Endothelial cell of umbilical vein (primary cell): ENCODE measurements at regions not wholly inside any gene's neighbourhood (a gene's known extent, or its start where the extent isn't known, plus 50 kb on each side); places are given as distances from the start of the nearest gene placed in this dataset.

Source experiments
- BruUV-seq: library from RNA; stranded (reverse); fragments of 400-500 nt; replicated peaks from 2 replicates; lab custom pipeline; 2021; lab: Mats Ljungman, UMichigan
- CTCF ChIA-PET: fragments of 300-600, 350-600 bp; sonication (Branson Sonifier 250); formaldehyde crosslinking; loops from one replicate; lab custom pipeline; 2021; ENCODE audit warnings: antibody characterized with exemption, inconsistent platforms; lab: Charles Lee
- POLR2A ChIA-PET: fragments of 300-600, 350-600 bp; sonication (Branson Sonifier 250); formaldehyde crosslinking; loops from one replicate; lab custom pipeline; 2021; ENCODE audit warnings: antibody characterized with exemption, inconsistent platforms; lab: Charles Lee
- DNase-seq: peaks from one replicate; pipeline ENCODE4 v3.0.0-alpha.2; 2011; ENCODE audit warnings: low read depth, low spot score
- FAIRE-seq: peaks from 2 replicates; lab custom pipeline; 2011; peaks lifted over from hg19 to GRCh38; lab: Jason Lieb, UNC
- H2AFZ ChIP-seq: 2 replicates; pipeline ENCODE4 v1.6.0; 2012; ENCODE audit warnings: low read depth, low read length, control low read depth, inconsistent platforms
- H3K27ac ChIP-seq: 2 replicates; pipeline ENCODE4 v1.5.1; 2011; ENCODE audit warnings: low read depth, mild to moderate bottlenecking, control low read depth, low read length, moderate library complexity; ENCODE audit not compliant: insufficient read depth
- H3K27me3 ChIP-seq, 2 experiments: 2 replicates each; pipeline versions ENCODE4 v1.6.0 to v1.6.1; 2011; ENCODE audit warnings: low read length in 2 of 2, mixed read lengths in 1 of 2; ENCODE audit not compliant: control insufficient read depth in 2 of 2, insufficient read depth in 2 of 2
- H3K36me3 ChIP-seq, 2 experiments: 2 replicates in 1 of 2; 3 replicates in 1 of 2; pipeline ENCODE4 v1.5.1; 2011; ENCODE audit warnings: low read length in 2 of 2, mild to moderate bottlenecking in 1 of 2, moderate library complexity in 1 of 2; ENCODE audit not compliant: control insufficient read depth in 2 of 2, insufficient read depth in 2 of 2; ENCODE audit errors: extremely low read depth in 1 of 2
- H3K4me1 ChIP-seq: 3 replicates; pipeline ENCODE4 v1.5.1; 2011; ENCODE audit warnings: mild to moderate bottlenecking, low read length; ENCODE audit not compliant: control insufficient read depth, insufficient read depth; ENCODE audit errors: extremely low read depth
- H3K4me2 ChIP-seq: 2 replicates; pipeline ENCODE4 v1.6.1; 2011; ENCODE audit warnings: low read length, control low read depth, mixed read lengths; ENCODE audit not compliant: insufficient read depth
- H3K4me3 ChIP-seq, 3 experiments: fragments of 200-600 bp in 1 of 3; sonication (generic), shearing (Covaris generic) in 1 of 3; replicated peaks in 1 of 3; 2 replicates each; pipeline ENCODE4 v1.5.1; 2011 to 2016; ENCODE audit warnings: control low read depth in 3 of 3, low read length in 3 of 3, mild to moderate bottlenecking in 2 of 3, inconsistent platforms in 1 of 3, low read depth in 1 of 3, moderate library complexity in 1 of 3; ENCODE audit not compliant: insufficient read depth in 1 of 3
- H3K79me2 ChIP-seq: 2 replicates; pipeline ENCODE4 v1.6.0; 2012; ENCODE audit warnings: low read length, inconsistent platforms; ENCODE audit not compliant: control insufficient read depth, insufficient read depth
- H3K9ac ChIP-seq: replicated peaks from 2 replicates; pipeline ENCODE3; 2011; ENCODE audit warnings: low read length, control low read depth; ENCODE audit not compliant: insufficient read depth; ENCODE audit errors: extremely low read depth
- H3K9me1 ChIP-seq: replicated peaks from 3 replicates; pipeline ENCODE4 v1.6.0; 2011; ENCODE audit warnings: mild to moderate bottlenecking, low read length; ENCODE audit not compliant: control insufficient read depth, insufficient read depth; ENCODE audit errors: extremely low read depth
- H3K9me3 ChIP-seq: replicated peaks from 2 replicates; pipeline ENCODE4 v1.5.1; 2012; ENCODE audit warnings: low read length, inconsistent platforms; ENCODE audit not compliant: control insufficient read depth, insufficient read depth
- H4K20me1 ChIP-seq: replicated peaks from 2 replicates; pipeline ENCODE3; 2011; ENCODE audit warnings: mild to moderate bottlenecking, low read length; ENCODE audit not compliant: control insufficient read depth, insufficient read depth; ENCODE audit errors: extremely low read depth
- EZH2 ChIP-seq: IDR thresholded peaks from 2 replicates; pipeline ENCODE4 v1.6.1; 2012; ENCODE audit warnings: borderline replicate concordance, low read depth, mild to moderate bottlenecking, moderate library complexity, low read length, inconsistent platforms; ENCODE audit not compliant: severe bottlenecking
- FOS ChIP-seq: IDR thresholded peaks from 2 replicates; pipeline ENCODE4 v1.6.1; 2011; ENCODE audit warnings: mild to moderate bottlenecking, low read length, moderate library complexity, borderline replicate concordance; ENCODE audit not compliant: insufficient read depth
- GATA2 ChIP-seq: IDR thresholded peaks from 2 replicates; pipeline ENCODE4 v1.7.0; 2011; ENCODE audit warnings: low read depth, mild to moderate bottlenecking, moderate library complexity, mixed read lengths, low read length; ENCODE audit not compliant: insufficient read length, insufficient read depth
- JUN ChIP-seq: IDR thresholded peaks from 2 replicates; pipeline ENCODE4 v1.6.1; 2011; ENCODE audit warnings: borderline replicate concordance, low read depth; ENCODE audit not compliant: insufficient read length, insufficient read depth
- MYC ChIP-seq: IDR thresholded peaks from one replicate; pipeline ENCODE4 v1.6.1; 2011; ENCODE audit warnings: mild to moderate bottlenecking, low read depth, low read length
- POLR2A ChIP-seq: IDR thresholded peaks from 2 replicates; pipeline ENCODE4 v1.6.1; 2012; ENCODE audit warnings: low read depth, mild to moderate bottlenecking, control low read depth, low read length
- POLR2AphosphoS5 ChIP-seq: IDR thresholded peaks from 2 replicates; pipeline ENCODE4 v1.6.1; 2012; ENCODE audit warnings: low read depth, mild to moderate bottlenecking, control low read depth, low read length, moderate library complexity; ENCODE audit not compliant: insufficient read depth
- dilution Hi-C: fragments of 300-500 bp; cut with MboI; formaldehyde crosslinking; loops from one replicate; pipeline ENCODE4 v1.15.0; 2019; ENCODE audit warnings: low sequenced_read_pairs; ENCODE audit not compliant: extremely low pct_ligation_motif_present
- intact Hi-C: fragments of 100-400 bp; cut with micrococcal nuclease; formaldehyde crosslinking; loops from one replicate; pipeline ENCODE4 v1.10.0; 2022
- TF ChIP-seq, protein P1 (sequence below), 2 donors: IDR thresholded peaks; 1 replicate in 1 of 2; 2 replicates in 1 of 2; pipeline ENCODE4 v1.5.1; 2011; ENCODE audit warnings: low read length in 2 of 2, mild to moderate bottlenecking in 2 of 2, moderate library complexity in 2 of 2, control low read depth in 1 of 2, inconsistent platforms in 1 of 2, low read depth in 1 of 2; ENCODE audit not compliant: insufficient read depth in 1 of 2; ENCODE audit errors: extremely low read depth in 1 of 2
- TF ChIP-seq, protein P2 (sequence below): IDR thresholded peaks from 2 replicates; pipeline ENCODE4 v1.6.1; 2011; ENCODE audit not compliant: insufficient read depth, insufficient read length

DNA sequence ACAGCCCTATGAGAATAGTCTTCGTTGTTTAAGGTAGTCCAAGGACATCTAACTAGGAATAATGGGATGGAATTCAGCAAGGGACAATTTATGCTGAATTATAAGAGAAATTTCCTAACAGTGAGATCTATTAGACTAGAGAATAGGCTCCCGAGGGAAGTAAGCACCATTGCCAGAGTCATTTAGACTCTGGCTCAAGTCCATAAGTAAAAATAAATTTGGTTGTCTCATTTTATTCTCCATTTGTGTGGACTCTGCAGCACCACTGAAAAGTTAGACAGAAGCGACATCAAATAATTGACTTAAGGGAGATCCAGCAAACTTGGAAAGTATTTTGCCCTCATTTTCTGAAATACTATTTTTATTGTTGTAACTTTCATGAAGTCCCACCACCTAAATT is 129.3 kb upstream of the SMIM21 start:
- intact Hi-C loops (no loop called here), dilution Hi-C loops (no loop called here)
- CTCF ChIA-PET = no interaction called here

More for the DNA sequence above, 129.3 kb upstream of the SMIM21 start:
- Histone ChIP-seq H3K9me1 (no peaks in the 10 kb centered on the region), H3K27ac (no peak overlapping the region), H3K27me3 (no peaks in the 10 kb centered on the region), H4K20me1 (no peaks in the 10 kb centered on the region), H3K4me3 (no peak overlapping the region), H3K36me3 (no peaks in the 10 kb centered on the region), H3K4me2 (no peak overlapping the region), H3K79me2 (no peaks in the 10 kb centered on the region), H3K9me3 (peaks cover 3% of the 10 kb centered on the region), H2AFZ (no peak overlapping the region), H3K9ac (no peak overlapping the region), H3K4me1 (no peaks in the 10 kb centered on the region)
- POLR2A ChIA-PET = no interaction called here
- FAIRE-seq (no peak), DNase-seq (no peak)
- no peak for TF ChIP-seq POLR2AphosphoS5
- no peak for TF ChIP-seq MYC
- TF ChIP-seq GATA2 = no peak
- no peak for TF ChIP-seq EZH2
- no peak for TF ChIP-seq JUN
- TF ChIP-seq, protein P1, sequence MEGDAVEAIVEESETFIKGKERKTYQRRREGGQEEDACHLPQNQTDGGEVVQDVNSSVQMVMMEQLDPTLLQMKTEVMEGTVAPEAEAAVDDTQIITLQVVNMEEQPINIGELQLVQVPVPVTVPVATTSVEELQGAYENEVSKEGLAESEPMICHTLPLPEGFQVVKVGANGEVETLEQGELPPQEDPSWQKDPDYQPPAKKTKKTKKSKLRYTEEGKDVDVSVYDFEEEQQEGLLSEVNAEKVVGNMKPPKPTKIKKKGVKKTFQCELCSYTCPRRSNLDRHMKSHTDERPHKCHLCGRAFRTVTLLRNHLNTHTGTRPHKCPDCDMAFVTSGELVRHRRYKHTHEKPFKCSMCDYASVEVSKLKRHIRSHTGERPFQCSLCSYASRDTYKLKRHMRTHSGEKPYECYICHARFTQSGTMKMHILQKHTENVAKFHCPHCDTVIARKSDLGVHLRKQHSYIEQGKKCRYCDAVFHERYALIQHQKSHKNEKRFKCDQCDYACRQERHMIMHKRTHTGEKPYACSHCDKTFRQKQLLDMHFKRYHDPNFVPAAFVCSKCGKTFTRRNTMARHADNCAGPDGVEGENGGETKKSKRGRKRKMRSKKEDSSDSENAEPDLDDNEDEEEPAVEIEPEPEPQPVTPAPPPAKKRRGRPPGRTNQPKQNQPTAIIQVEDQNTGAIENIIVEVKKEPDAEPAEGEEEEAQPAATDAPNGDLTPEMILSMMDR (IDR thresholded peaks at IDR 0.05; ENCODE audit: extremely low read depth in 1 of 2, insufficient read depth in 1 of 2, low read depth in 1 of 2, low read length in 2 of 2) = no peak
- no peak for TF ChIP-seq FOS
- no peak for TF ChIP-seq POLR2A
- TF ChIP-seq, protein P2, sequence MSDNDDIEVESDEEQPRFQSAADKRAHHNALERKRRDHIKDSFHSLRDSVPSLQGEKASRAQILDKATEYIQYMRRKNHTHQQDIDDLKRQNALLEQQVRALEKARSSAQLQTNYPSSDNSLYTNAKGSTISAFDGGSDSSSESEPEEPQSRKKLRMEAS = no peak
- no TSS peak for BruUV-seq
